Fibroblast of upper back skin (primary cell): ENCODE measurements at regions not wholly inside any gene's neighbourhood (a gene's known extent, or its start where the extent isn't known, plus 50 kb on each side); places are given as distances from the start of the nearest gene placed in this dataset.

ENCODE experiments used
- DNase-seq: peaks from one replicate; pipeline ENCODE4 v3.0.0-alpha.2; 2013

DNA sequence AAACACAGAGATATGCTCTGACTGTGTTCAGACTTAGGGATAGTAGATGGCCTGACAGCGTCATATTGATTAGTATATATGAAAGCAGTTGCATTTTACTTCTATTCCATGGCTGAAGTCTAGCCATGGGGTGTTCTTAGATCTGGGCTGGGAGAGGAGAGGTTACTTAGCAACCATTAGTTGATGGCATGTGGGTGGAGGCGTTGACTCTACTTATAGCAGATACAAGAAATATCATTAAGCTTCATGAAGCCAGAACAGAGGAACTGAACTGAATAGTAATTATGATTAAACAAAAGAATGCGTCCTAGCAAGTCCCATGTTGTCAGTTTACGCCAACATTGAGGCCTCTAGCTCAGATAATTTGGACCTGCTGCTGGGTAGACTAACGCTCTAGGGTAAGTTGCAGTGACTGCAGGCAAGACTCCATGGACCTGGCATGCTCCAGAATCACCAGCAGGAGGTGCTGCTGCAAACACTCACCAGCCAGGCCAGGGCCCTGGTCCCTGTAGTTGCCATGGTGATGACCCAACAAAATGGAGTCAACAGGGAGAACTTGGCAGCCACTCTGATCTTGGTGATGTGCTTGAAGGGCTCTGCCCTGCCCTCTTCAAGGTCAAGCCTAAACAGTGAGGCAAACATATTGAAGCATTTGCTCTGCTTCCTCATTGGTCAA is 477.3 kb downstream of the PREX1 start:
- no peak for DNase-seq

GRCh38 chr20:48349656-48350055 is 478.1 kb downstream of the PREX1 start:
- no peak for DNase-seq

DNA sequence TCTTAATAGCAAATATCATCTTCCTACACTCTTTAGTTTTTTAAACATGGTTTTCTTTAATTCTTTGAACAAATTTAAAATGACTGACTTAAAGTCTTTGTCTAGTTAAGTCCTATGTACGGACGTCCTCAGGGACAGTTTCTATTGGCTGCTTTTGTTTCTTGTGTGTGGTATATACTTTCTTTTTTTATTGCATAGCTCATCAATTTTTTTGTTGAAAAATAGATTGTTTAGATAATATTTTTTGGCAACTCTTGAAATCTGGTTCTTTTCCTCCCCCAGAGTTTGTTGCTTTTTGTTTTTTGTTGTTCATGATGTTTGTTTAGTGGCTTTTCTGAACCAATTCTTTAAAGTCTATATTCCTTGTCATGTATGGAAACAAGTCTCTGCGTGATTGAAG is 479.8 kb downstream of the PREX1 start:
- no peak for DNase-seq

GRCh38 chr20:48342822-48343513 is 484.8 kb downstream of the PREX1 start:
- no peak for DNase-seq

- DNase-seq = no peak
These were observed 486.9 kb downstream of the PREX1 start for GRCh38 chr20:48340883-48341281.

GRCh38 chr20:48339986-48340882 is 487.6 kb downstream of the PREX1 start:
- DNase-seq = no peak

- peak; percentile 84 for DNase-seq
These were observed 488.4 kb downstream of the PREX1 start for GRCh38 chr20:48339190-48339985.

DNA sequence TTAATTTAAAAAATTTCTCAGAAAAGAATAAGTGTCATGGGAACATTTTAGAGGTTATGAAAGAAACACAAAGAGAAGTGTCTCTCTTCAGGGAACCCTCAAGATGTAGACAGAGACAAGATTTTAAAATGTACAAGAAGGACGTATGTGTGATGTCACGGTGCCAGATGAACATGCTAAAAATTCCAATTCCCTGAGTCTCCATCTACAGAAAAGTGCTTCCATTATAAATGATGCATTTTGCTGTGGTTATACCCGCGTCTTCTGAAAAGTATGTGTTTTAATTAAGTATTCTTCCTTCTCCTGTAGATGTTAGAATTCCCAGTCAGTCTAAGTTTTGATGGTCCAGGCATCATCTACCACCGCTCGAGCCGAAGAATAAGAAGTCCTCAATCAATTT is 489.1 kb downstream of the PREX1 start:
- peak; percentile 92 for DNase-seq

- DNase-seq = peak; percentile 68
These were observed 491.2 kb downstream of the PREX1 start for GRCh38 chr20:48336597-48336996.

GRCh38 chr20:48335308-48336050 is 492.3 kb downstream of the PREX1 start:
- DNase-seq = no peak

DNA sequence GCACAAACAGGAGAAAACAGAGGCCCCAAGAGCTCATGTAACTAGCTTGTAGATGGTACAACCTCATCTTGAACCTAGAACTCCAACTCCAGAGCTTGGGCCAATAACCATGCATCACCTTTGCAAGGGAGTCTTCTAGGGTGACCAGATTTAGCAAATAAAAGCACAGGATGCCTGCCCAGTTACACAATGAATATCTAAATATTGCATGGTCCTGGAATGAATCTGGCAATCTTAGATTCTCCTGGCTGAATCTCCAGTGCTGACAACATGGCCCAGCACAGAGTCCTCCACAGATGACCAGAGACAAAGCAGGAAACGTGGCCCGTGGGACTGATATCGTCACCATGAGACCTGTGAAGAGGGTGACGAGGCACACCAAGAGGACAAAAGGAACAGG is 494.1 kb downstream of the PREX1 start:
- DNase-seq = no peak

DNA sequence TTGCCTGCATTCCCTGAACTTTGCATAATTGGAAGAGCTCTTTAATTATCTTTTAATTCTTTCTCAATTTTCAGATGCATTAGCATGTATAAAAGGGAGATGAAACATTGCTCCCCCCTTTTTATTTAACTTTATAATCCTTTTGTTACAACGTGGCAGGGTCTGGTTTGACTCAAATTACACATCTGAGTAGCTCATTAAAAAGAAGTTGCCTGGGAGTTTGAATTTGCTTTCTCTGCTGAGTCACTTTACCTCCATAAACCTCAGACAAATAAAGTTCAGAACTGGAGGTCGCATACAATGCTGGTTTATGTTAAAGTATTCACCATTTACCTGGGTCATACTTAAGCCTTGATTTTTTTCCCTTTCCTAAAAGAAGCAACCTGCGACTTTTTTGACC is 495.2 kb downstream of the PREX1 start:
- peak; percentile 58 for DNase-seq

- DNase-seq = no peak
These were observed 496.1 kb downstream of the PREX1 start for GRCh38 chr20:48331518-48332286.

DNA sequence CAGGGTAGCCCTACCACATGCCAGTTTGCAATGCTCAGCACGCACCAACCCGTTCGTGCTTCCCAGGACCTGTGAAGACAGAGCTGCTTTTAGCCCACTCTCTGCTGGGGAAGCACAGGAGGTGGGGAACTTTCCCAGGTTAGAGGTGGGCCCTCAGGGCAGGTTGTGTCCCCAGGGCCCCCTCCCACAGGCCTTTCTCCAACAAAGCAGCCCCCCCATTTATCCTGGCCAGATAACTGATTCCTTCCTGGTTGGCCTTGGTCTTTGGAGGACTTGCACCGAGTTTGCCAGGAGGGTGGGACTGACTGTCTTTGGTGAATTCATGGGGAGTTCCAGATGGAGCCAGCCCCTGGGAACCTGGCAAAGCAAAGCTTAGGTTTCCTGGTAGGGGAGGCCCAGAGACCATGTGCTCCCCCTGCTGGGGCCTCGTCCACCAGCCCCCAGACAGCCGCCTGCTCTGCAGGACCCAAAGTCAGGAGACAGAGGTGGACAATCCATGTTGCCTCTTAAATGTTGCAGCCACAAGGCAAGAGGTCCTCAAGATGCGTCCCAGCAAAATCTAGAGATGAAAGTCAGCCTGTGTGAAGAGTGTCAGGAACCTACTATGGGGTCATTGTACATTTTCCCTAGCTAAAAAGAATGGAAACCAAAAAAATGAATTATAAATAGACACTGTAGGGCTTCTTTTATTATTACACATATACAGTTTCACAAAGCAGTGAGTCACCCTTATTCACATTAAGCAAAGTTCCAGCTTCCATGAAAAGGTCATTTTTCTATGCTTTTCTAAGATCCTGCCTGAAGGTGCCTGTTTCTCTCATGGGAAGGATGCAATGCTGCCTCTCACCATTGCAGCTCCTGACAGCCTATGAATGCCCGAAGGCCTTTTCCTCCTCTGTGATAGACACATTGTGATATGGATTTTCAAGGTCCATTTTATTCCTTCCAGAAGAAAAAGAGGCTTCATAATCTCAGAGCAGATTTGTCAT is 497.8 kb downstream of the PREX1 start:
- peak; percentile 74 for DNase-seq

DNA sequence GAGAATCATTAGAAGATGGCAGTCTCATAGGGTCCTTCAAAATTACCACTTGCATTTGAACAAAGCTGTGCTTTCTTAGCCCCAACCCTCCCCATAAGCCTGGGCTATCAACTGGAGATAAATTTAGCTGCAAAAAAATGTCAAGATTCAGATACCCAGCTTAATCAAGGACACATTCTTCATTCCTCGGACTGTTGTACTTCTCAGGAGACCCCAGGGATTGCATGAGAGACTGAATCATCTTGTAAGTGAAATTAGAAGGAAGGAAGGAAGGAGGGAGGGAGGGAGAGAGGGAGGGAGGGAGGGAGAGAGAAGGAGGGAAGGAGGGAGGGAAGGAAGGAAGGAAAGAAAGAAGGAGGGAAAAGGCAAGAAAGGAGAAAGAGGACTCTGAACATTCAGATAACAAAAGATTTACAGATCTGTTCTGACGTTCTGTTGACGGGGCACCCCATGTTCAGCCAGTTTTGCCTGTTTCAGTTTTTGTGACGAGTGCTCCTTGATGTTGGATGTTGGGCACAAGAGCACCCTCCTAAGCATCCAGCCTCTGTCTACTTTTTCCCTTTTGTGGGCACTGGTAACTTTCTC is 498.7 kb downstream of the PREX1 start:
- peak; percentile 60 for DNase-seq

DNA sequence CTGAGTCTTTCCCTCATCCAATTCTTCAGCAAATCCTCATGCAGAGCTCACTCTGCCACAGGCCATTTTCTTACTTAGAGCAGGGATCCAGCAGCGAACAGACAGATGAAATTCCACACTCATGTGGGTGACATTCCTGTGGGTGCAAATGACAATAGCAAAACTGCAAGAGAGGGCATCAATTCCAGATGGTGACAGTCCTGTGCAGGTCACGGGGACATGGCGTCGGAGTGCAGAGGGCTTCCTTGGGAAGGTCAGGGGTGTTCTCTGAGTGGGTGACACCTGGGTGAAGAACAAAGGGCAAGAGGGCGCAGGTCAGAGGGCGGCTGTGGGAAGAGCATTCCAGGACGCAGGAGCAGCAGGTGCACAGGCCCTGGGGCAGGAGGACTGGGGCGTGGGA is 500.0 kb downstream of the PREX1 start:
- peak; percentile 37 for DNase-seq

GRCh38 chr20:48326868-48327267 is 500.9 kb downstream of the PREX1 start:
- DNase-seq = no peak

DNA sequence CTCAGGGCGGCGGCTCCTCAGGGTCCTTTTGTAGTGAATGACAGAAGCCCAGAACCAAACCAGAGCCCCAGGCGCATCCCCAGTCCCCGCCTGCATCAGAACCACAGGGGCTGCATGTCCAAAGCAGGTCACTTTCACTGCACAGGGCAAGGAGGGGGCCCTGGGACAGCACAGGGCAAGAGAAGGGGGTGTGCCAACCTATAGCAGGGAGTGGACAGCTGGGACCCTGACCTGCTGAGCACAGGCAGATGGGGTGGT is 501.4 kb downstream of the PREX1 start:
- DNase-seq = no peak

GRCh38 chr20:48325656-48326433 is 502.0 kb downstream of the PREX1 start:
- no peak for DNase-seq
